Activated CD4-positive, alpha-beta memory T cell treated with anti-CD3 and anti-CD28 coated beads, Interleukin-2, amount 10 ng/mL, durations not matched to agents 7 days and 5 days (primary cell): ENCODE measurements at regions not wholly inside any gene's neighbourhood (a gene's known extent, or its start where the extent isn't known, plus 50 kb on each side); places are given as distances from the start of the nearest gene placed in this dataset.

ENCODE experiments used
- CTCF ChIA-PET: fragments of 350-600 bp; sonication (Branson Sonifier 250); formaldehyde crosslinking; loops from one replicate; lab custom pipeline; 2021; ENCODE audit warnings: antibody characterized with exemption, inconsistent platforms; lab: Charles Lee
- POLR2A ChIA-PET: fragments of 350-600 bp; sonication (Branson Sonifier 250); formaldehyde crosslinking; loops from one replicate; lab custom pipeline; 2021; ENCODE audit warnings: antibody characterized with exemption; lab: Charles Lee
- DNase-seq: peaks from one replicate; pipeline ENCODE4 v3.0.0-alpha.2; 2020
- H3K27ac Mint-ChIP-seq: one replicate; pipeline ENCODE4 v1.8.0; 2021; ENCODE audit warnings: mild to moderate bottlenecking, mixed read lengths
- H3K27me3 Mint-ChIP-seq: one replicate; pipeline ENCODE4 v1.8.0; 2021; ENCODE audit warnings: mixed read lengths
- H3K36me3 Mint-ChIP-seq: one replicate; pipeline ENCODE4 v1.8.0; 2021; ENCODE audit warnings: low read depth, mixed read lengths
- H3K4me1 Mint-ChIP-seq: one replicate; pipeline ENCODE4 v1.8.0; 2021; ENCODE audit warnings: mixed read lengths
- H3K4me3 Mint-ChIP-seq: one replicate; pipeline ENCODE4 v1.8.0; 2021; ENCODE audit warnings: mild to moderate bottlenecking, mixed read lengths
- H3K9me3 Mint-ChIP-seq: one replicate; pipeline ENCODE4 v1.8.0; 2021; ENCODE audit warnings: mixed read lengths

DNA sequence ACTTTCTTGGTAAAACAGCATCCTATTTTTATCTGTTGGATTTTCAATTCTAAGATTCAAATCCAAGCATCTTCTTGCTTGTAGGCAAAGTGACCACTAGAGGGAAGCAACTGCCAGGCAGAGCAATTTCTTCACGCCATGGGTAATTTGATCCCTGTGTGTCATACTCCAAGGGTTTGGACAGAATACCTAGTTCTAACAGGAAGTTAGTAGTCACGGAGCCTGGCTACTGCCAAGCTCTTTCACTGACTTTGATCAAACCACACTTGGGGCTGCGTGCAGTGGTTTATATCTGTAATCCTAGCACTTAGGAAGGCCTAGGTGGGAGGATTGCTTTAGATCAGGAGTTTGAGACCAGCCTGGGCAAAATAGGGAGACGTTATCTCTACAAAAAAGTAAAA is 473.6 kb upstream of the TNC start:
- no peaks in the 10 kb centered on the region for H3K36me3 Mint-ChIP-seq
- peaks cover 12% of the 10 kb centered on the region for H3K27me3 Mint-ChIP-seq
- no peak overlapping the region for H3K4me3 Mint-ChIP-seq
- ChIA-PET CTCF (no interaction called here), POLR2A (no interaction called here)
- no peaks in the 10 kb centered on the region for H3K4me1 Mint-ChIP-seq
- H3K9me3 Mint-ChIP-seq, result no peaks in the 10 kb centered on the region
- DNase-seq, result no peak
- no peak overlapping the region for H3K27ac Mint-ChIP-seq

DNA sequence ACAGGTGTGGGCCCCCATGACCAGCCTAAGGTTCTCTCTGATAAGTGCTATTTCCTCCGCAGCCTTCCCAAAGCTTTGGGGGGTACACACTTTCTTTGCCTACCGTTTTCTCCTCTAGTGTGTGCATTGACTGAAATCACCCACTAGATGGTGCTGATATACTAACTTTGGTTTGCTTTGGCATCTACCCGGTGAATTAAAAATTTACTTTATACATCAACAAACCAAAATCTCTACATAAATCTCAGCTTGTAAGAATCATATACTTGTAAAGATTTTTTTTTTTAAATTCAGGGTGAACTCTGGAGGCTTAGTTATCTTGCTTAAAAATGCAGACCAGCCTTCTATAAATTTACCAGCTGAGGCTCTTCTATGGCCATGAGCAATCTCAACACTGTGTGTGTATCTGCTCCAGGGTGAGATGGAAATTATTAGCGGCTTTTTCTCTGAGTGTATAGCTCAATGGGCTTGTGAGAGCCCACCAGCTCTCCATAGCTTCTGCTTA is 475.7 kb upstream of the TNC start:
- no peak overlapping the region for H3K4me3 Mint-ChIP-seq
- peaks cover 19% of the 10 kb centered on the region for H3K27me3 Mint-ChIP-seq
- no peaks in the 10 kb centered on the region for H3K36me3 Mint-ChIP-seq
- CTCF ChIA-PET, result interaction anchor here (0.9 to 2.1 kb wide), 8 partner anchors 10 to 1068 kb away, joined by 3 to 9 read pairs (median 4); no protein-coding TSS in a partner anchor
- H3K4me1 Mint-ChIP-seq, result no peaks in the 10 kb centered on the region
- DNase-seq, result no peak
- no peaks in the 10 kb centered on the region for H3K9me3 Mint-ChIP-seq
- no peak overlapping the region for H3K27ac Mint-ChIP-seq
- POLR2A ChIA-PET, result no interaction called here

DNA sequence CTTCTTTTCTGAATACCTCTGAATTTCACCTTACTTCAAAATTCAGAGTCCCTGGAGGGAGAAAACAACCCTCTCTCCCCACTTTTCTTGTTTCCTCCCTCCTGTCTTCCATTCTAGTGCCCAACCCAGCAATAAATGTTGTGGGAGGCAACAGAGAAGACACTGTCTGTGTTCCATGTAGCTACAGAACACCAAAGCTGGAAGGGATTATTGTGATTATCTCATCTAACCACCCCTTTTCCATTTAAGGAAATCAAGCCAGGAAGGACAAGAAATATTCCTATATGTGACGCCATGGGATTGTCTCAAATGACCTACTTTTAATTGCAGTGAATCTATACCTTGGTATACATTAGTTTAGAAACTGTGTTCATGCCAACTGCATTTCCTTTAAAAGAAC is 476.6 kb upstream of the TNC start:
- H3K4me1 Mint-ChIP-seq, result no peaks in the 10 kb centered on the region
- no peak overlapping the region for H3K27ac Mint-ChIP-seq
- CTCF ChIA-PET, result interaction anchor here (1.0 to 2.1 kb wide), 4 partner anchors 9 to 1067 kb away, joined by 3 to 9 read pairs (median 4); no protein-coding TSS in a partner anchor
- H3K4me3 Mint-ChIP-seq, result no peak overlapping the region
- POLR2A ChIA-PET, result no interaction called here
- H3K9me3 Mint-ChIP-seq, result no peaks in the 10 kb centered on the region
- peaks cover 19% of the 10 kb centered on the region for H3K27me3 Mint-ChIP-seq
- H3K36me3 Mint-ChIP-seq, result no peaks in the 10 kb centered on the region
- no peak for DNase-seq

DNA sequence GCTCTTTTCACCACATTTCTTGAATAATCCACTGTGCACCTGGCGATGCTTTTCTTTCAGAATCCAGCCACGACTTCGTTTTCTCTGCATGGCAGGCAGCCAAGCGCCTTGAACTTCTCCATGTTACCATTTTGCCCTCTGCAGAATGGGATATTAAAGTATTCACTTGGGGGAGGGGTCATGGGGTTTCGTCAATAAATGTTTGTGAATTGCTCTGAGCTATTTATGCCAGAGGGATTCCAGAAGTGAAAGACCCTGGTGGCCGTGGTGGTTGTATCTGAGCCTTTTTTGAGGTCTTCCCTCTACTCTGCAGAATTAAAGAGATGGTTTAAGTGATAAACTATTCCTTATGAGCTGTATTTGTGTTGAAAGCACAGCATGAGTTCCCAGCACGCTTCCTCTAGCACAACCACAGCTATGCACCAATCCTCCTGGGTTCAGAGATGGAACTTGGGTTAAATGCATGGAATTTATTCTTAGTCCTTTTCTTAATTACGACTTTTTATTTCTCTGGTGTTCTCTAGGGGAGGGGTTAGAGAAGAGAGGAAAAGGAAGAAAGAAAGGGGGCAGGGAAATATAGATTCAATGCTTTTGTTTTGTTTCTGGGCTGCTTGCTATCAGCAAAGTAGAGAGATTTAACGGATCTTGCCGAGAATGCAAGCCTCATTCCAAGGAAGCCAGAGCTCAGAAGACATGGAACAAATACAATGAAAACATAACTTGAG is 478.2 kb upstream of the TNC start:
- Mint-ChIP-seq H3K27me3 (peaks cover 19% of the 10 kb centered on the region), H3K9me3 (no peaks in the 10 kb centered on the region), H3K36me3 (no peaks in the 10 kb centered on the region), H3K27ac (no peak overlapping the region), H3K4me1 (no peaks in the 10 kb centered on the region), H3K4me3 (no peak overlapping the region)
- ChIA-PET CTCF (no interaction called here), POLR2A (no interaction called here)
- DNase-seq, result no peak

DNA sequence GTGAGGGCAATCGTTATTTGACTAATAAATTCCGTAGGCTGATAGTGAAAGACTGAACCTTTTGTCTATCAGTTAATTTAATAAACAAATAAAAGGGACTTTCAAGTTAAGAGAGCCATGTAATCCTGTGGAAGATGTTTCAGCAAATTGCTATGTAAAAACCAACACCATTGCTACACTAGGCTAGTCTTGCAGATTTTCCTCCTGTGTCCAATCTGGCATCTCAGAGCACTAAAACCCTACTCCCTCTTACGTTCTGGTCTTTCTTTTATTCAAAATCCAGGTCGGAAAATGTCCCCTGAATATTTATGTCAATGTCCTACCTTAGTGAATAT is 478.8 kb upstream of the TNC start:
- H3K27me3 Mint-ChIP-seq, result peaks cover 19% of the 10 kb centered on the region

DNA sequence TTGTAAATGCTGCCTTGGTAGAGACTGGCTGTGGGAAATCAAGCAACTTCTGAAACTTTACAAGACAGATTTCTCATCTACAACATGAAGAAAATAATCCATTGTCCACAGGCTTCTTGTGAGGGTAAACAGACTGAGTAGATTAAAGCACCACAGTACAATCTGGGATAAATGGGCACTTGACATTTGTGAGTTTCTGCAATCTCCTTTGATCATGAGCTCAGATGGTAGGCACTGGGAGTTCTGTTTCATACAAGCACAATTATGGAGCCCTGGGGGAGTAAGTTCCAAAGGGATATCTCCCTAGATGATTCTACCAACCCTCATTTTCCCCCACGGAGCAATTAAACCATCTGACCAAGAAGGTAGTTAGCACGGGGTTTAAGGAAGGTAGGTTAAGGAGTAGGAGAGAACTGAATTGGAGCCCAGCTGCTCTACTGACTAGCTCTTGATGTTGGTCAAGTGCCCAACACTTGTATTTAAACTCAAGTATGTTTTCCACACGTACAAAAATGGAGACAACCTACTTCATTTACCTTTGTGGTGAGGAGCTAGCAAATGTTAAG is 479.5 kb upstream of the TNC start:
- POLR2A ChIA-PET, result no interaction called here
- DNase-seq, result no peak
- H3K4me1 Mint-ChIP-seq, result no peaks in the 10 kb centered on the region
- H3K4me3 Mint-ChIP-seq, result no peak overlapping the region
- no peak overlapping the region for H3K27ac Mint-ChIP-seq
- no peaks in the 10 kb centered on the region for H3K9me3 Mint-ChIP-seq
- CTCF ChIA-PET, result no interaction called here
- H3K36me3 Mint-ChIP-seq, result no peaks in the 10 kb centered on the region
- H3K27me3 Mint-ChIP-seq, result peaks cover 19% of the 10 kb centered on the region

More for the DNA sequence above, 478.8 kb upstream of the TNC start:
- no peak for DNase-seq
- no peak overlapping the region for H3K27ac Mint-ChIP-seq
- POLR2A ChIA-PET, result no interaction called here
- H3K36me3 Mint-ChIP-seq, result no peaks in the 10 kb centered on the region
- CTCF ChIA-PET, result no interaction called here
- no peaks in the 10 kb centered on the region for H3K9me3 Mint-ChIP-seq
- H3K4me3 Mint-ChIP-seq, result no peak overlapping the region
- H3K4me1 Mint-ChIP-seq, result no peaks in the 10 kb centered on the region

DNA sequence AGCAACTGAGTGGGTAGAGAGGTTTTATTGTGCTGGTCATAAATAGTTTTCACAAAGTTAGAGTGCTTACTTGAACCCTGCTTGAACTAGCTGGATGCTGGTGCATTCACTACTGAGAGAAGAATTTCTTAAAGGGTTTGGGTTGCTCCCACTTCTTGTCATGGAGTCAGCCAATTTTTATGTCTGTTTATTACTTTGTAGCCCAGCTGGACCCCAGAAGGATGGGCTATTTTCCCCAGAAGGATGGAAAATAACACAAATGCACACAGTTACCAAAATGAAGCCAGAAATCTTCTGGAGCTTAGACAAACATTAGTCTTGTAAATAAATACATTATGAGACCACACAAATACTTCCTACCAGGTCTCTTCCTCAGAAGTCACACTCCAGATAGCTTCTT is 480.8 kb upstream of the TNC start:
- no peaks in the 10 kb centered on the region for H3K9me3 Mint-ChIP-seq
- H3K27ac Mint-ChIP-seq, result no peak overlapping the region
- peaks cover 19% of the 10 kb centered on the region for H3K27me3 Mint-ChIP-seq
- POLR2A ChIA-PET, result no interaction called here
- DNase-seq, result no peak
- CTCF ChIA-PET, result no interaction called here
- no peaks in the 10 kb centered on the region for H3K36me3 Mint-ChIP-seq
- H3K4me3 Mint-ChIP-seq, result no peak overlapping the region
- no peaks in the 10 kb centered on the region for H3K4me1 Mint-ChIP-seq

DNA sequence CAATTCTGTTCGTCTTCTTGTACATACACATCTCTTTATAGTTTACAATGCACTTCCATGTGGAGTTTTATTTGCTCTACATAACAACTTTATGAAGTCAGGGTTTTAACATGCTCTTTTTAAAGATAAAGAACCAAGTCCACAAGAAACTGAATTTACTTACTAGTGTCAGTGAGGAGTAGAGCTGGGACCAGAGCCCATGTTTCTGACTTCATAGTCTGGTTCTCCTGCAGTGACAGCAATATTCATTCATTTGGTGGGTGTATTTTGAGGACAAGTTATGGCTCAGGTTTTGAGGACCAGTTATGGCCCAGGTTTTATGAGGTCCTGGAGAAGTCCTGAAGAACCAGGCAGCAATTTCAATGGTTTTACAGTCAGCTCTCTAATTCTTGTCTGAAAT is 481.9 kb upstream of the TNC start:
- peaks cover 15% of the 10 kb centered on the region for H3K27me3 Mint-ChIP-seq
- no peak overlapping the region for H3K4me3 Mint-ChIP-seq
- H3K4me1 Mint-ChIP-seq, result no peaks in the 10 kb centered on the region
- DNase-seq, result no peak
- H3K9me3 Mint-ChIP-seq, result no peaks in the 10 kb centered on the region
- POLR2A ChIA-PET, result no interaction called here
- no peaks in the 10 kb centered on the region for H3K36me3 Mint-ChIP-seq
- CTCF ChIA-PET, result no interaction called here
- no peak overlapping the region for H3K27ac Mint-ChIP-seq

DNA sequence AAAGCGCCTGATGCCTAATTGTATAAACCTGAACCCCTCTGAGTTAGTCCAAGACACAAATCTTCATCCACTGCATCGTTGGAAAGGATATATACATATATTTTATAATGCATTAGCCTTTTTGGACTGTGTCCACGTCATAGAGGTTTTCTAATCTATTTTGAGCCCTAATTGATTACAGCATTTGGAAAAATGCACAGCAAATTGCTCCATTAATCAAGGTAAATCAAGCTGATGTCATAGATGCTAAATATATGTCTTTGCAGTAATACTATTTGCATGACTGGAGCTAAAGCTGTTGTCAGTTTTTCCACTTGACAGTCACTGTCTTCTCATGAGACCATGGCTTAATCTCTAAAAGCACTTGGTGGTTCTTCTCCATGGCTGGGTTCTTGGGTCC is 483.5 kb upstream of the TNC start:
- H3K9me3 Mint-ChIP-seq, result no peaks in the 10 kb centered on the region
- DNase-seq, result no peak
- ChIA-PET POLR2A (no interaction called here), CTCF (no interaction called here)
- no peak overlapping the region for H3K4me3 Mint-ChIP-seq
- H3K4me1 Mint-ChIP-seq, result no peaks in the 10 kb centered on the region
- H3K36me3 Mint-ChIP-seq, result no peaks in the 10 kb centered on the region
- H3K27ac Mint-ChIP-seq, result no peak overlapping the region
- peaks cover 8% of the 10 kb centered on the region for H3K27me3 Mint-ChIP-seq

DNA sequence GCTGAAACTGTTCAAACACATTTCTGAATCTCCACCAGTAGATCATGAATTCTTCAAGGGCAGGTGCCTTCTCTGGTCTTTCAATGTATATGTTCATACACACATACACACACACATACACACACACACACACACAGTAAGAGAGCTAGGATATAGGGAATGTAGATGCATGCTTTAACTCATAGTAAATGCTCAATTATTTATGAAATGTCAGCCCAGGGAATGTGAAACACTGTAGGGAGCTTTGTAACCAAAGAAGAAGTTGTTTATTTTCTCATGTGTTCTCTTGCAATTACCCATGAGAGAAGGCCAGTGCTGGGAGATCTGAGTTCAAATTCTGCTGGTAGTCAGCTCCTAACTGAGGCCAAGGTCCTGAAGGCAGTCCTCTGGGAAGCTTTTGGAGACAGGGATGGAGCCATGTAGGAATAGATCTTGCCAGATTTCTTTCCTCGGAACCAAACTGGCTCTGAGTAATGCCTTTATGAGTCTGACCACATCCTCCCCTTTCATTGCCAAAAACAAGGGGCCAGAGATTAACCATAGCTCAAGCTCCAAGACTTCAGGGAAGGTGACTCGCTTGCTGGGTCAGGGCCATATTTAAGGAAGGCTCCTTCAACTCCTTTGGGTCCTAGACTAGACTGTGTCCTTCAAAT is 487.0 kb upstream of the TNC start:
- Mint-ChIP-seq H3K27ac (no peak overlapping the region), H3K27me3 (no peaks in the 10 kb centered on the region), H3K36me3 (no peaks in the 10 kb centered on the region), H3K9me3 (no peaks in the 10 kb centered on the region), H3K4me3 (no peak overlapping the region), H3K4me1 (no peaks in the 10 kb centered on the region)
- POLR2A ChIA-PET, result no interaction called here
- DNase-seq, result no peak
- CTCF ChIA-PET, result interaction anchor here (1.4 kb wide), 1 partner anchor 11 kb away, joined by 4 read pairs; no protein-coding TSS in a partner anchor

DNA sequence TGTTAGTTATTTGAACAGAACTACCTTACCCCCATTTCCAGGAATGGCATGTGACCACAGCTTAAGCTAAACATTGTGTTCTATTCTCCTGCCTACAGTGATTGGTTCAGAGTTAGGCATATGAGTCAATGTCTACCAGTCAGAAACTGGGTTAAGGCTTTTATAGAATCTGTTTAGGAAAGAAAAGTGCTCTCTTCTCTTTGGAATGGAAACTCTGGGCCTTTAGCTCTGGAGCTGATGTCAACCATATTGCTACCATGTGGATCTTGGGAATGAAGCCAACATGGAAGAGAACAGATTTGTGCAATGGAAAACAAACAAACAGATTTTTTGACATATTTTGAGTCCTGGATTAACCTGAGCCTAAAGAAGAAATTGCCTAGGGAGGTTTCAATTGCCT is 488.9 kb upstream of the TNC start:
- Mint-ChIP-seq H3K27ac (no peak overlapping the region), H3K4me3 (no peak overlapping the region), H3K4me1 (no peaks in the 10 kb centered on the region), H3K27me3 (no peaks in the 10 kb centered on the region), H3K36me3 (no peaks in the 10 kb centered on the region), H3K9me3 (no peaks in the 10 kb centered on the region)
- ChIA-PET CTCF (no interaction called here), POLR2A (no interaction called here)
- DNase-seq, result no peak

DNA sequence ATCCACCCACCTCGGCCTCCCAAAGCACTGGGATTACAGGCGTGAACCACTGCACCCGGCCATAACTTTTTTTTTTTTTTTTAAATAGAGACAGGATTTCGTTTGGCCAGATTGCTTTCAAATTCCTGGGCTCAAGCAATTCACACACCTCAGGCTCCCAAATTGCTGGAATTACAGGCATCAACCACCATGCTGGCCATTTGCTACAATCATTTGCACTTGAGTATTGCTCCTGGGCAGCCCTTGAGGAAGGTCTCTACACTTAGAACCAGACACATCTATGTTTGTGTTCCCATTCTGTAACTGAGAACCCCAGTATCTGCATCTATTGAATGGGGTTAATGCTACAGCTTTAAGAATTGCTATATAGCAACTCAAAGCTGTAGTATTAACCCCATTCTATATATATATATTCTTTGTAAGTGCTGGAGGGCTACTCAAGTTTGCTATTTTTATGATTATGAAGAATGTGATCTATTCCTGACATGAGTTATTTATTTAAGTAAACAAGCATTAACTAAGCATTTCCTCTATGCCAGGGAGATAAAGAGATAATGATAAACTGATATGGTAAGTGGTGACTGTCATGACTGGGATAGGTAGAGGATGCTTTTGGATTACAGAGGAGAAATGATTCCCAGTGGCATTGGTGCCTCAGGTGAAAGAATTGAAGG is 496.5 kb upstream of the TNC start:
- DNase-seq, result no peak
- ChIA-PET CTCF (no interaction called here), POLR2A (no interaction called here)
- Mint-ChIP-seq H3K4me3 (no peak overlapping the region), H3K27ac (no peak overlapping the region), H3K36me3 (no peaks in the 10 kb centered on the region), H3K27me3 (no peaks in the 10 kb centered on the region), H3K4me1 (no peaks in the 10 kb centered on the region), H3K9me3 (no peaks in the 10 kb centered on the region)

DNA sequence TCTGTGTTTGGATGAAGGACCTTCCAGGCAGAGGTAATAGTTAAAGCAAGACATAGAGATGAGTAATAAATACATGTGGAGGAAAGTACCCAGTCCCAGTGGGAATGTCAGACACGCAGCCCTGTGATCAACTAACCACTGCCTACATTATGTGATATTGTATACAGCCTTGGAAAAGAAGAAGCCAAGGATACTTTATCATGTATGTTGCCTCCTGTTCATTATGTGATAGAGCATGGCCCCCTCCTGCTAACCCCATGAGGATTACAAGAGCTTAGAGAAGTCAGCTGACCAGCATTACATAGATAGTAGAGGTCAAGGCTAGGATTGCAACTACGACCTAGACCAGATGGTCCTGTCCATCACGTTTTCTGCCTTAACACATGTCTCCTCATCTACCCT is 497.0 kb upstream of the TNC start:
- Mint-ChIP-seq H3K4me3 (no peak overlapping the region), H3K27ac (no peak overlapping the region), H3K36me3 (no peaks in the 10 kb centered on the region), H3K27me3 (no peaks in the 10 kb centered on the region), H3K9me3 (no peaks in the 10 kb centered on the region), H3K4me1 (no peaks in the 10 kb centered on the region)
- ChIA-PET CTCF (no interaction called here), POLR2A (no interaction called here)
- DNase-seq, result no peak
